DMS53 treated with DMSO at 0.1 percent for 48 hours (cell line): ENCODE measurements at regions not wholly inside any gene's neighbourhood (a gene's known extent, or its start where the extent isn't known, plus 50 kb on each side); places are given as distances from the start of the nearest gene placed in this dataset.
"Not testable (repeated sequence)": the region's sequence is repeated elsewhere in the genome, so short reads cannot be mapped to it uniquely, and the experiment has no call there.

Experiments used
- DNase-seq: peaks from one replicate; lab custom pipeline; 2025; ENCODE audit not compliant: unreplicated experiment; lab: John Stamatoyannopoulos, UW

- no peak for DNase-seq
Measured at GRCh38 chrX:95953564-95953963, 731.1 kb upstream of the DIAPH2 start.

- no peak for DNase-seq
Measured at GRCh38 chrX:95956745-95957144, 727.9 kb upstream of the DIAPH2 start.

DNA sequence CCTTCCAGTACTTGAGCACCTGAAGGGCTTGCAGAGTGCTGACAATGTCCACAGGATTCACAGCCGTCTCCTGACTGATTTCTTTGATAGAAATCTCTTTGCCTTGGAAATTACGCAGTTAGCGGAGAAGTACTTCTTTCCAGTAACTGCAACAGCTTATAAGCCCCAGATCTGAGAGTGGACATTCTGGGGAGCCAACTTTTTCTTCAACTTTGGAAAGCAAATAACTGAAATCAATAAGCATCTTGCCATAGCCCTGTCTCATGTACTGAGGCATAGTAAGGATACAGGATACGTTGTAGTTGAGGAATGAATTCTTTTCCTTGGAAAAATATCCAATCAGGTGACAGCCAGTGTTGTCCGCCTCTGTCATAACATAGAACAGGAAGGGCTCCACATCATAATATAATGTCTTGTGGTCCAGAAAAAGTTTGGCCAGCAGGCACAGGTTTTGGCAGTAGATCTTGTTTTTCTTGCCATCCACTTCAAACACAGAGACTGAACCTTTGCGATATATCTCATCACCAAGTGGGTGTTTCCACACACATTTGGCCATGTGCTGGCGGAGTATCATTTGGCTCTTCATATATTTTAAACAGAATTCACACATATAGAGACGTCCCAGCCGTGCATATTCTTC, 711.1 kb upstream of the DIAPH2 start:
- DNase-seq: not testable (repeated sequence)

DNA sequence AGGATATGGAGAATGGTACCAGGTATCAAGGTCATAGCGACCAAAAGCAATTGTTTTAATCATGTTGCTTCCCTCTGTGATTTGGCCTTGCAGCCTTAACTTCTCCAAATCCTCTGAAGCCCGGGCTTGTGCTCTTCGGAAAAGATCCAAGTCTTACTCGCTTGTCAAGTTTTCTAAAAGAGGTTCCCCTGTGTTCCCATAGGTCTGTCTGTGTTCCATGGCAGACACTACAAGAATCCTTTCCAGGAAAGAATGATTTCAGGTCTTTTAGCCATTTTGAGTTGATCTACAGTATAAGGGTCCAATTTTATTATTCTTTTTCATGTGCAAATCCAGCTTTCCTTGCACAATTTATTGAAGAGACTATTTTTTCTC, 710.6 kb upstream of the DIAPH2 start:
- no peak for DNase-seq

DNA sequence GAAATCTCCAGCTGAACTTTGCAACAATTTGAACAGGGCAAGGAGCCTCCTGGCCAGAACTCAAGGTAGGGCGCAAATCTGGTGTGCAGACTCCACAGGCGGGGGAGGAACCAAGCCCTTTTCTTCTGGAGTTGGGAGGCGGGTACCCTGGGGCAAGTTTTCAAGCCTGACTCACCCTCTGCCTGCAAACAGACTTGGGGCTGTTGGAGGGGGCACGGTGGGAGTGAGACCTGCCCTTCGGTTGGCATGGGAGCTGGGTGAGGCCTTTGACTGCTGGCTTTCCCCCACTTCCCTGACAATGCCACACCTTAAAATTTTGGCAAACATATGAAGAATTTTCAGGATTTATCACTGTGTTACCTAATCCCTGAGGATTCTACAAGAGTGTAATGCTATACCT, 709.8 kb upstream of the DIAPH2 start:
- no peak for DNase-seq

DNA sequence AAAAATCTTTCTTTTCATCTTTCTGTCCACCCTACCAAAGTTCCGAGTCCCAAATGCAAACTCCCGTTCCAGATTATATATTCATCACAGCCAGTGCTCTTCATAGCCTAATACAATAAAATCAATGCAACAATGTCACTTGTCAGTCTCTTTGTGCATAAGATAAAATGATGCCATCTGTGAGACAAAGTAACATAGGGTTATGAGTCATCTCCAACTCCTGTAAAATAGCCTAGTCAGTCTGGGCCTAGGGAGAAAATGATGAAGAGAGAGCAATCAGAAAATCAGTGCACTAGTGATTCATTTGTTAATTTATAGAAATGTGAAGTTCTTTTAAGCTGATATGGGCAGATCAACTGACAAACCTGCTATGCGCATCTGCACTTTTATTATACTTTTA, 689.1 kb upstream of the DIAPH2 start:
- DNase-seq: no peak

GRCh38 chrX:95996294-95996693, 688.3 kb upstream of the DIAPH2 start:
- DNase-seq: no peak

DNA sequence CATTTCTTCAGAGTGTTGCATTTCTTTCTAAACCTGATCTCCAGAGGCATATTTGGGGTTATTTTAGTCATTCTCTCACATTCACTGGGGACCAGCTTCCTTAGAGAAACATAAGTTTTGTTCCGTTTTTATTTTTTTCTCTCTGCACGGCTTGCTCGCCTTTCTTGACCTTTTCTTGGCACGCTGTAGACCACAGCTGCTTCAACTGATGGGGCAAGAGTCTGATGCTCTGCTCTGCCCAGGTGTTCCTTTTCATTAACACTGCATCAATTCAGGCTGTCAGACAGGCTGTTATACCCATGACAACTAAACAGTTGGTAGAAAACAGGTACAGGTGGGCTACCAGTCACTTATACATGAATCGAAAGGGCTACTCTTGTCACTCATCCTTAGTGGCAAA, 682.2 kb upstream of the DIAPH2 start:
- no peak for DNase-seq

DNA sequence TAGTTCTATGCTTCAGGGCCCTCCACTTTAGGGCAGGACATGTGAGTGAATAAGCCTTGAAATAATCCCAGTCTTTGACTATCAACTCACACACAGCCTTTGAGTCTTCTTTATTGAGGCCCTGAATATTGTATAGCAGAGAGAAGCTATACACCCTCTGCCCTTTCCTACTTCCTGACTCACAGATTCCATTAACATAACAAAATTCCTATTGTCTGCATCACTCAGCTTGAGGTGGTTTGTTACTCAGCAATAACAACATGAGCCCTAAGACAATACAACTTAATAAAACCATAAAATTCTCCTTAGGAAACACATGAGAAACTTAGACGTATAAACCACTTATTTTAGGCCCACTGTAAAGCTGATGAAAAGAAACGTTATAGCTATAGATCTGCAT, 680.3 kb upstream of the DIAPH2 start:
- no peak for DNase-seq

DNA sequence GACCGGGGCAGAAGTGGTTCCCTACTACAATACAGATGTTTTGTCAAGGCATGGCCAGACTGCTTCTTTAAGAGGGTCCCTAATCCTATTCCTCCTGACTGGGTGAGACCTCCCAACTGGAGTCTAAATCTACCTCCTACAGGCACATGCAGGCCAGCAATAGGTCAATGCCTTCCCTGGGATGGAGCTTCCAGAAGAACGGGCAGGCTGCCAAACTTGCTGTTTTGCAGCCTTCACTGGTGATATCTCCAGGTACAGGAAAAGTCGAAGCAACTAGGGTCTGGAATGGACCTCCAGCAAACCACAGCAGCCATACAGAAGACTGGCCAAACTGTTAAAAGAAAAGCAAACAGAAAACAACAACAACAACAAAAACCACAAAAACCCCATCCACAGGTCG, 678.4 kb upstream of the DIAPH2 start:
- DNase-seq: no peak

DNA sequence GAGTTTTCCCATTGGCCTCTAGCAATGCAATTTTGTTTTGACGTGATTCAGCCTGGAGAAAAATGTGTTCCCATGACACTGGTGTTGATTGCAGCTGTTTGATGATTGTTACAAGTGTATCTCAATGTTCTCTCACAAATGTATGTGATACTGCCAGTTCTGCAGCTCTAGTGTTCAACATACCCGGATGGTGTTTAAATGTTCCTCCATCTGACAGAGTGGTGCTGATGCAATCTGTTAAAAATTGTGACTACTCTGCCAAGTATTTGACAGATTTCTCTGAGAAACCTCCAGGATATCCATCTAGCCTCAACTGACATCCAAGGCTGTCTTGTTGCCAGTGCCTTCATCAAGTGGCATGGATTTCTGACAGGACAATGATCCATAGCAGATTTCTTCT, 657.2 kb upstream of the DIAPH2 start:
- no peak for DNase-seq

GRCh38 chrX:96052078-96052477, 632.6 kb upstream of the DIAPH2 start:
- DNase-seq: no peak

GRCh38 chrX:96081891-96082290, 602.8 kb upstream of the DIAPH2 start:
- DNase-seq: no peak

DNA sequence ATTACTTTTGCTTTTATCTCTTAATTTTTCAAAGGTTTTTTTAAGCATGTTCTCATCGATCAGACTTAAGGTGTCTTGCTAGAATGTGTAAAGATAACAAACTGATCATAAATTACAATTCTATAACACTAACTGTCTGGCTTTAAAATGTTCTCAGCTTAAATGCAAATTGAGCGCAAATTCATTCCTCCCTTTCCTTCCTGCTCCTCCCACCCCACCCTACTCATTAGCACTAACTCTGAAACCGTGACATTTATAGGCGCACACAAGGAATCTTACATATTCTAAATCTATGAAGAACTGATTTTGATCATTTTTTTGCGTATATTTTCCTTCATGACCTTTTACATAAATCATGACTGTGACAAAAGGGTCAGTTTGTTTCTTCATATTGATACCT, 590.0 kb upstream of the DIAPH2 start:
- no peak for DNase-seq

DNA sequence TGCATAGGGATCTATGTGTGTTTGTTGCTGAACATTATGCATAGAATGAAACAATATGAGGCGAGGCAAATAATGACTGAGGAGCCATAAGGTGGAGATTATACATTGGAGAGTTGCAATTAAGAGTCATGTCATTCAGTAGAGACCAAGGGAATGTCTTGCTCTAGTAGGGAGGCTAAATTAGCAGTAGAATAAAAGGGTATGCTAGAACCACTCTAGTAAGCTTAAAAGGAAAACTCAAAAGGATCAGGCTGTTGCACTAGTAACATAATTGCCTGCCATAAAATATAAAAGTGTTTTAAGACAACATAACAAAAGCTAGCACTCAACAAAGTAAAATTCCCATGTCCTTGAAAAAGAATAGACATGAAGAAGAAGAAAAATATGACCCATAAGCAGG, 586.2 kb upstream of the DIAPH2 start:
- DNase-seq: no peak

DNA sequence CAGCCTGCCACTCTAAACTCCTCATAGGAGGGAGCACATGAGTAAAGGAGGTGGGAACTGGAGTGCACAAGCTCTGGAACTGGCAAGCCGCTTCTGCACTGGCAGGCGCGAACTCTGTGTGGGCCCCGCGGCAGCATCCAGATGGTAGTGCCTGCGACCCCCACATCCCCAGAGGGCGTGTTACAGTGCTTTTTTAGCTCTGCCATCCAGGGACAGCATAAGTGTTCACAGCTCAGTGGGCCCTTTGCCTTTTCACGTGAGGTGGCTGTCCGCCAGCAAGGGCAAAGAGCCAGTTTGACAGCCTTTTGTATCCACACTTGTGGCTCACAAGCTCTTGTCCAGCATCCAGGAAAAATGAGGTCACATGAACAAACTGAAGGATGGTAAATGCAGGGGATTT, 581.6 kb upstream of the DIAPH2 start:
- DNase-seq: no peak

- no peak for DNase-seq
Measured at GRCh38 chrX:96112689-96113088, 572.0 kb upstream of the DIAPH2 start.

- DNase-seq: no peak
Measured at GRCh38 chrX:96126182-96126581, 558.5 kb upstream of the DIAPH2 start.

DNA sequence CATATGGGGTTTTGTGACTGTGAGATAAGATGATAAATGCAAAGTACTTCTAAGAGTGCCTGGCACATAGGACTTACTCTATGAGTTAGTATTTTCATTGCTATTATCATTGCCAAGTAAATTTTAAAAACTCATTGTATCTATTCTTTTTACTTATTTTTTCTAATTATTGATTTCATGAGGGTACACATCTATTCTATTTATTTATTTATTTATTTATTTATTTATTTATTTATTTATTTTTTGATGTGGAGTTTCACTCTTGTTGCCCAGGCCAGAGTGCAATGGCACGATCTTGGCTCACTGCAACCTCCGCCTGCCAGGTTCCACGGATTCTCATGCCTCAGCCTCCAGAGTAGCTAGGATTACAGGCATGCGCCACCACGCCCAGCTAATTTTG, 556.6 kb upstream of the DIAPH2 start:
- not testable (repeated sequence) for DNase-seq

GRCh38 chrX:96140796-96141195, 543.8 kb upstream of the DIAPH2 start:
- no peak for DNase-seq

DNA sequence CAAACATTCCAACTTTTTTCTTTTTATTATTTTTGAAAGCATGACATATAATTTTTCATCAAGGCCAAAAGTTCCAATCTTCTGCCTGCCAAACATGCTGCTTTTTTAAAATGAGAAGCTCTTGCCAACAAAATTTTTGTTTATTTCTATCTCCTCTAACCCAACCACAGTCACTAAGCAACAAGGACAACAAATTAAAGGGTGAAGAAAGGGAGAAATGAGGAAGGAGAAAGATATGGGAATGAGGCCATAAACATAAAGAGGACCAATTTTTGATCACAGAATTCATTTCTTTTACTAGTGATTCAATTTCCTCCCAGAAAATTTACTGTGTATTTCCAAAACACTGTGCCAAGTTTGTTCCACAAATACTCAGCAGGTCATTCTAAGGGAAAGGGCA, 537.0 kb upstream of the DIAPH2 start:
- DNase-seq: no peak

DNA sequence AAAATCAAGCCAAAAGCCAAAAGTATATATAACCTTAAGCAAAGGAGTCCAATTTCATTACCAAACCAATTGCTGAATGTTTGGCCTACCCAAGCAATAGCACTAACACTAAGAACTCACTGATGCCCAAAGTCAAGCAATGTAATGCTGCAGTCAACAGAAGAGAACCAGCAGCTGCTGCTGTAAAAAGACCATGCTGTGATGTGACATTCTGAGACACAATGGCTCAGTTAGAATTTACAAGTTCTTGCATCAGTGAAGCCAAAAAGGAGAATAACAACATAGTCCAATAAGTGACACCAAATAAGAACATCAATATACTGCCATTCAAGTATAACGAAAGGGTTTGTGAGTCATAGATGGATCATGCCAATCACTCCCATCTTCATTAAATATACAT, 514.0 kb upstream of the DIAPH2 start:
- DNase-seq: no peak

- no peak for DNase-seq
Measured at GRCh38 chrX:96176921-96177320, 507.7 kb upstream of the DIAPH2 start.

DNA sequence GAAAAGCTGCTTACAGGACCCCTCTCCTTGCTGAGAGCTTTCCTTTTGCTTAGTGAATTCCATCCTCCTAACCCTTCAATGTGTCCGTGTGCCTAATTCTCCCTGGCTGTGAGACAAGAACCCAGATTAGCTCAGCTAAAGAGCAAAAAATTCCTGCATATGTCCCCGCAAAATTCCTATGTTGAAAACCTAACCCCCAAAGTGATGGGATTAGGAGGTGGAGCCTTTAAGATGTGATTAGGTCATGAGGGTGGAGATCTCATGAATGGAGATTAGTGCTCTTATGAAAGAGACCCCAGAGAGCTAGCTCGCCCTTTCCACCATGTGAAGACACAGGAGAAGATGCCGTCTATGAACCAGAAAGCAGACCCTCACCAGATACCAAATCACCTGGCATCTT, 503.0 kb upstream of the DIAPH2 start:
- no peak for DNase-seq
